Stimulated activated CD4-positive, alpha-beta T cell treated with anti-CD3 and anti-CD28 coated beads, Interleukin-1b, Interleukin-23, amount 100 ng/mL, for 48 hours (primary cell): ENCODE measurements at regions not wholly inside any gene's neighbourhood (a gene's known extent, or its start where the extent isn't known, plus 50 kb on each side); places are given as distances from the start of the nearest gene placed in this dataset.
"Not testable (repeated sequence)": the region's sequence is repeated elsewhere in the genome, so short reads cannot be mapped to it uniquely, and the experiment has no call there.

Experiments used
- DNase-seq: peaks from one replicate; pipeline ENCODE4 v3.0.0-alpha.2; 2020

GRCh38 chr2:129008881-129009554 lies 690.4 kb upstream of the HS6ST1 start:
- DNase-seq = no peak

- no peak for DNase-seq
These were observed 691.0 kb upstream of the HS6ST1 start for GRCh38 chr2:129009555-129010146.

GRCh38 chr2:129010262-129010661 lies 691.6 kb upstream of the HS6ST1 start:
- no peak for DNase-seq

- DNase-seq = no peak
These were observed 692.9 kb upstream of the HS6ST1 start for GRCh38 chr2:129011466-129012061.

- no peak for DNase-seq
These were observed 695.8 kb upstream of the HS6ST1 start for GRCh38 chr2:129014432-129014831.

GRCh38 chr2:129015397-129016285 lies 697.0 kb upstream of the HS6ST1 start:
- no peak for DNase-seq

- DNase-seq = no peak
These were observed 698.3 kb upstream of the HS6ST1 start for GRCh38 chr2:129016972-129017371.

GRCh38 chr2:129024796-129025195 lies 706.1 kb upstream of the HS6ST1 start:
- no peak for DNase-seq

GRCh38 chr2:129035992-129036391 lies 717.3 kb upstream of the HS6ST1 start:
- no peak for DNase-seq

- DNase-seq = not testable (repeated sequence)
These were observed 725.0 kb upstream of the HS6ST1 start for GRCh38 chr2:129043677-129044076.

- DNase-seq = not testable (repeated sequence)
These were observed 727.8 kb upstream of the HS6ST1 start for GRCh38 chr2:129046475-129046874.

- no peak for DNase-seq
These were observed 731.4 kb upstream of the HS6ST1 start for GRCh38 chr2:129050101-129050500.

- no peak for DNase-seq
These were observed 736.6 kb upstream of the HS6ST1 start for GRCh38 chr2:129055242-129055641.

- DNase-seq = no peak
These were observed 737.2 kb upstream of the HS6ST1 start for GRCh38 chr2:129055824-129056223.

- no peak for DNase-seq
These were observed 737.8 kb upstream of the HS6ST1 start for GRCh38 chr2:129056309-129056958.

- DNase-seq = no peak
These were observed 738.3 kb upstream of the HS6ST1 start for GRCh38 chr2:129056959-129057317.

GRCh38 chr2:129058981-129059380 lies 740.3 kb upstream of the HS6ST1 start:
- no peak for DNase-seq

GRCh38 chr2:129059476-129059875 lies 740.8 kb upstream of the HS6ST1 start:
- no peak for DNase-seq

- DNase-seq = no peak
These were observed 742.6 kb upstream of the HS6ST1 start for GRCh38 chr2:129061069-129061768.

- DNase-seq = no peak
These were observed 743.1 kb upstream of the HS6ST1 start for GRCh38 chr2:129061769-129062121.

GRCh38 chr2:129062146-129062912 lies 743.7 kb upstream of the HS6ST1 start:
- no peak for DNase-seq

GRCh38 chr2:129067070-129067469 lies 748.4 kb upstream of the HS6ST1 start:
- no peak for DNase-seq
